ENCODE measurements at regions not wholly inside any gene's neighbourhood (a gene's known extent, or its start where the extent isn't known, plus 50 kb on each side); places are given as distances from the start of the nearest gene placed in this dataset.

DNA sequence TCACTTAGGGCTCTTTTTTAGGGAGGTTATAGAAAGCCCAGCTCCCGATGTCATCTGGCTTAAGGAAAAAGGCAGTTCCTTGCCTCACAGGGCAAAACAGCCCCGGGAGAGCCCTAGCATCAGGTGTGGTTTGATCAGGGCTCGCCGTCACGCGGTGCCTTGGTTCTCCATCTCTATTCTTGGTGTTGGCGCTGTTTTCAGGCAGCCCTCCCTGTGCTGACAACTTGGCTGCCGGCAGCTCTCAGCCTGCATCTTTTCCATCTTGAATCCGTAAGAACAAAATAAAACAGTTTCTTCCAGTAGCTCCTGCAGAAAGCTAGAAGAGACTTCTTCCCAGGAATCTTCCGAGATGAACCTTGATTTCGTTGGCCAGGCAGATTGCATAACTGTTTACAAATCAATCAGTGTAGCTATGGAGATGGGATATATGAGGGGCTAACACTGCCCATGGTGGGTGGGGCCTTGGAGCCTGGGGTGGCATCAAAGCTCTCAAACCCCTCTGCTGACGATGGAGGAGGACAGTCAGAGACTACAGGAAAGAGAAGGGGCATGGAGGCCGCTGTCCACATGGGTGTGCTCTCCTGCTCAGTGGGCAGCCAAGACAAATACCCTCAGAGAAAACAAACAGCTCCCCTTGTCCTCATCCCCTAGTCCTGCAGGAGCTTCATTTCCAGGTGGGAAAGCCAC lies 370.7 kb upstream of the C1orf174 start:
- DNase-seq (ENCODE audit: low read depth in 2 of 2): no peak

- DNase-seq (ENCODE audit: low read depth in 2 of 2): no peak
Observed at GRCh38 chr1:4271338-4271998, 371.4 kb upstream of the C1orf174 start.

DNA sequence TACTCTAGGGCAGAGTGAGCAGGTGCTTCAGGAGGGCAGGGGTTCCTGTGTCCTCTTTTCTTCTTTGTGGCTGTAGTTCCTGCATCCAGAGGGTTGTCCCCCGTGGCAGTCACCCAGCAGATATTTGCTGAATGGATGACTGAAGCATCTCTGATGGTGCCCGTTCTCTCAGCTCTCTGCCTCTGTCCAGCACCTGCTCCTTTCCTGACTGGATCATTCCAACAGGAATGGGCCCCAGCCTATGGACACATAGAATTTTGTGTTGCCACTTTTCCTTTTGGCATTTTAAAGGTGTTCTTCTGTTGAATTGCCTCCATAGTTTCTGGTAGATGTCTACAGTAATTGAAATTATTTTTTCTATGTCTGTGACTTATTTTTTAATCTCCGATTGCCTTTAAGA lies 372.5 kb upstream of the C1orf174 start:
- DNase-seq (ENCODE audit: low read depth in 2 of 2): no peak

- no peak for DNase-seq (ENCODE audit: low read depth in 2 of 2)
Observed at GRCh38 chr1:4273243-4273642, 373.2 kb upstream of the C1orf174 start.

GRCh38 chr1:4273747-4274146 lies 373.7 kb upstream of the C1orf174 start:
- no peak for DNase-seq (ENCODE audit: low read depth in 2 of 2)

DNA sequence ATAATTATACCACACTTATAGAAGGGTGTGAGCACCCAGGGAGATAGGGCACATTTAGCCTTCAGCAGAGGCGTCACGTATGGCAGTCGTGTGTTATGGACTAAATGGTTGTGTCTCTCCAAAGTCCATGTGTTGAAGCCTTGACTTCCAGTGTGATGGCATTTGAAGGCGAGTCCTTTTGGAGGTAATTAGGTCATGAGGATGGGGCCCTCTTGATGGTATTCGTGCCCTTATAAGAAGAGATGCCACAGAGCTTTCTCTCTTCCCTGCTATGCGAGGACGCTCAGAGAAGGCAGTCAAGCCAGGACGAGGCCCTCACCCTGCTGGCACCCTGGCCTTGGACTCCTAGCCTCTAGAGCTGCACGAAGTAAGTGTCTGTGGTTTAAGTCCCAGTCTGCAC lies 375.0 kb upstream of the C1orf174 start:
- DNase-seq (ENCODE audit: low read depth in 2 of 2): no peak

- no peak for DNase-seq (ENCODE audit: low read depth in 2 of 2)
Observed at GRCh38 chr1:4276238-4276637, 376.2 kb upstream of the C1orf174 start.

- no peak for DNase-seq (ENCODE audit: low read depth in 2 of 2)
Observed at GRCh38 chr1:4277598-4277997, 376.8 kb upstream of the AJAP1 start.

DNA sequence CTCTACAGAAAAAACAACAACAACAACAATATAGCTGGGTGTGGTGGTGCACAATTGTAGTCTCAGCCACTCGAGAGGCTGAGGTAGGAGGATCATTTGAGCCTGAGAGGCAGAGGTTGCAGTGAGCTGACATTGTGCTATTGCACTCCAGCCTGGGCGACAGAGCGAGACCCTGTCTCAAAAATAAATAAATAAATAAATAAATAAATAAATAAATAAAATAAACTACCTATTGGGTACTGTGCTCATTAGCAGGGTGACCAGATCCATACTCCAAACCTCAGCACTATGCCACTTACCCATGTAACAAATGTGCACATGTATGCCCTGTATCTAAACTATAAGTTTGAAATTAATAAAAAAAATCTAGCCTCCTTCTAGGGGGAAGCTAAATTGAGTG lies 369.4 kb upstream of the AJAP1 start:
- no peak for DNase-seq (ENCODE audit: low read depth in 2 of 2)

- DNase-seq (ENCODE audit: low read depth in 2 of 2): no peak
Observed at GRCh38 chr1:4292861-4293260, 361.5 kb upstream of the AJAP1 start.

- DNase-seq (ENCODE audit: low read depth in 2 of 2): no peak
Observed at GRCh38 chr1:4298361-4299083, 355.9 kb upstream of the AJAP1 start.

- DNase-seq (ENCODE audit: low read depth in 2 of 2): no peak
Observed at GRCh38 chr1:4301007-4301406, 353.4 kb upstream of the AJAP1 start.

- no peak for DNase-seq (ENCODE audit: low read depth in 2 of 2)
Observed at GRCh38 chr1:4303303-4303702, 351.1 kb upstream of the AJAP1 start.

GRCh38 chr1:4305526-4306301 lies 348.7 kb upstream of the AJAP1 start:
- no peak for DNase-seq (ENCODE audit: low read depth in 2 of 2)

- DNase-seq (ENCODE audit: low read depth in 2 of 2): no peak
Observed at GRCh38 chr1:4306559-4307467, 347.6 kb upstream of the AJAP1 start.

DNA sequence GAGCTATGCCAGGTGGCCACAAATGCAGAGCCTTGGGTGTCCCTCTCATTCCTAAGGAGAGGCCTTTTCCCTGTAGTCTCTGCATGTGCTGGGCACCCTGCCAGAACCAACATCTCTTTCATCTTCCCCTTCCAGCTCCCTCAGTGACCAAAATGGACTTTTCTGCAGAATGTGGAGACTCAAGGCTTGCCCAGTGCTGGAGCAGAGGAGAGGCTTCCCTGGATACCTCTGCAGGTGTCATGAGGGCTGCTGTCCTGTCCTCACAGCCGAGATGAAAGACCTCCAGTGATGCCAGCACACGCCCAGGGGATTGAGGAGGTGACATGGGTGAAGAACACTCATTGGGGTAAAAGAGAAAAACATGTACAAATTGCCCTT lies 347.0 kb upstream of the AJAP1 start:
- no peak for DNase-seq (ENCODE audit: low read depth in 2 of 2)

- DNase-seq (ENCODE audit: low read depth in 2 of 2): no peak
Observed at GRCh38 chr1:4307911-4308545, 346.4 kb upstream of the AJAP1 start.

DNA sequence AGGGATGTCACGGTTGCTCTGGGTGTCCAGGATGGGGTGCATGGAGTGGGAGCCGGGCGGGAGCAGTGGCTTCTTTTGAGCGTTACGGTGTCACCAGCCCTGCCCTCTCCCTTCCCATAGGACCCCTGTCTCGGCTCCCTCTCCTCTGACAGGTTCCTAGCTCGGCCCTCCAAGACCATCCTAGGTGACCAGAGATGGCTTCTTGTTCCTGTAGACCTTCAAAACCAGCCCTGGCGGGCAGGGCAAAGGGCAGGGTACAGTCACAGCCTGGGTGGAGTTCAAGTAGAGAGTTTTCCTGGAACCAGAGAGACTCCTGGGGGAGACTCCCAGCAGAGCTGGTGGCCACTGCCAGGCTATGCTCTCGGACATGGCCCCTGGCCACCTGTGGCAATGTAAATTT lies 345.6 kb upstream of the AJAP1 start:
- no peak for DNase-seq (ENCODE audit: low read depth in 2 of 2)

- DNase-seq (ENCODE audit: low read depth in 2 of 2): no peak
Observed at GRCh38 chr1:4309676-4310320, 344.6 kb upstream of the AJAP1 start.

DNA sequence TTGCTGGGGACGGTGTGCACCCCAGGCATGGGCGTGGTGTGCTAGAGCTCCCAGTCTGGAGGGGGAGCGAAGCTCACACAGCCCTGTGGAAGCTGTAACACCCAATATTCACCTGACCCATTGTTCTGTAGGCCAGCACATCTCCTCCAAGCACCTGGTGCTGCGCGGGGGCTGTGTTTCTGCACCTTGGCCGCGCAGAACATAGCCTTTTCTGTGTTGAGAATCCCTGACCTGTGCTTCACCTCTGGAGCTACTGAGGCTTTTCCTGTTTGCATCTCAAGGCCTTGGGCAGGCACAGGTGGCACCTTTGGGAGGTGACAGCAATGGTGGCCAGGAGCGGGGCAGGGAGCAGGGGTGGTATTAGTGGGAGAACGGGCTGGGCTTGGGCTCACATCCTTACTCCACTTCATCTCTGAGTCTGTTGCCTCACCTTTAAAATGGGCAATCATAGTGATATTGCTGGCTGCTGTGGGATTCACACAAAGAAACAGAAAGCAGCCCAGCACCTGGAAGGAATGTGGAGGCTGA lies 343.9 kb upstream of the AJAP1 start:
- DNase-seq (ENCODE audit: low read depth in 2 of 2): no peak

Measured in stimulated activated CD4-positive, alpha-beta T cell treated with anti-CD3 and anti-CD28 coated beads, Interleukin-1b, Interleukin-23, amount 100 ng/mL, for 1 hour (primary cell).